ENCODE measurements at regions not wholly inside any gene's neighbourhood (a gene's known extent, or its start where the extent isn't known, plus 50 kb on each side); places are given as distances from the start of the nearest gene placed in this dataset.

DNA sequence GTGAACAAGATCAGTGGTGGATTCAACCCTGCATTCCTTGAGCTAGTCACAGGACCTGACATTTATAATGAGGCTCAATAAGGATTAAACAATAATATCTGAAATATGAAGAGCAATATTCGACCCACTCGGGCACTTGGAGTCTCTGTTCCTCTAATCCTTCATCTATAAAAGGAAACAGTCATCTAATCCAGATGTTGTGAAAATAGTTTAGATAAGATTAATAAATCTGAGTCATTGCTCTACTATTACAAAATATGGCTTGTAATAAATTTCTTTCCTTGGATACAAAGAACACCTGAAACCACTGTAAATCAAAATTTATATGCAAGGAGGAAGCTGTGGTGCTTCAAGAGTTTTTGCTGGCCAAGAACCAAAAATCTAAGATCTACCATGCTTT is 846.9 kb upstream of the ACVR2A start:
- H3K4me1 Mint-ChIP-seq (ENCODE audit: unreplicated experiment): no peaks in the 10 kb centered on the region
- H3K27me3 Mint-ChIP-seq (ENCODE audit: unreplicated experiment): peaks cover 7% of the 10 kb centered on the region
- H3K9me3 Mint-ChIP-seq (ENCODE audit: unreplicated experiment): no peaks in the 10 kb centered on the region
- TF ChIP-seq, protein P1, sequence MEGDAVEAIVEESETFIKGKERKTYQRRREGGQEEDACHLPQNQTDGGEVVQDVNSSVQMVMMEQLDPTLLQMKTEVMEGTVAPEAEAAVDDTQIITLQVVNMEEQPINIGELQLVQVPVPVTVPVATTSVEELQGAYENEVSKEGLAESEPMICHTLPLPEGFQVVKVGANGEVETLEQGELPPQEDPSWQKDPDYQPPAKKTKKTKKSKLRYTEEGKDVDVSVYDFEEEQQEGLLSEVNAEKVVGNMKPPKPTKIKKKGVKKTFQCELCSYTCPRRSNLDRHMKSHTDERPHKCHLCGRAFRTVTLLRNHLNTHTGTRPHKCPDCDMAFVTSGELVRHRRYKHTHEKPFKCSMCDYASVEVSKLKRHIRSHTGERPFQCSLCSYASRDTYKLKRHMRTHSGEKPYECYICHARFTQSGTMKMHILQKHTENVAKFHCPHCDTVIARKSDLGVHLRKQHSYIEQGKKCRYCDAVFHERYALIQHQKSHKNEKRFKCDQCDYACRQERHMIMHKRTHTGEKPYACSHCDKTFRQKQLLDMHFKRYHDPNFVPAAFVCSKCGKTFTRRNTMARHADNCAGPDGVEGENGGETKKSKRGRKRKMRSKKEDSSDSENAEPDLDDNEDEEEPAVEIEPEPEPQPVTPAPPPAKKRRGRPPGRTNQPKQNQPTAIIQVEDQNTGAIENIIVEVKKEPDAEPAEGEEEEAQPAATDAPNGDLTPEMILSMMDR (IDR thresholded peaks at IDR 0.05): no peak
- no peak overlapping the region for H3K4me3 Mint-ChIP-seq (ENCODE audit: unreplicated experiment)
- H3K27ac Mint-ChIP-seq (ENCODE audit: unreplicated experiment): no peak overlapping the region
- DNase-seq (ENCODE audit: extremely low spot score, unreplicated experiment): no peak
- no peaks in the 10 kb centered on the region for H3K36me3 Mint-ChIP-seq (ENCODE audit: unreplicated experiment)

DNA sequence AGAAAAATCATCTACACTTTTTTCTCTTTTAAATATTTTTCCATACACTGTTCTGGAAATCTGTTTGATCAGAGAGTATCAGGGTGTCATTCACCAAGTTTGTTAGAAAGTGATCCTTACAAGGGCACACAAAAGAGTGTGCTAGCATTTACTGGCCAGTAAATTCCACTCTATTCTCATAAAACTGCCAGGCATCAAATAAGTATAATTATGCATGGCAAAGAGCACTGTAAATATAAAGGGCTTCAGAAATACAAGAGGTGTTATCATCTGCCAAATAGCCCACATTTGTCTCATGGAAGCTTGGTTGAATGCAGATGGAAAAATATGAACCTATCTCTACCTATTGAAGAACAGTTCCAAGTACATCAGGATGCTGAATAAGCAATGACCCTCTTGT is 847.3 kb upstream of the ACVR2A start:
- H3K27me3 Mint-ChIP-seq (ENCODE audit: unreplicated experiment): peaks cover 7% of the 10 kb centered on the region
- no peak overlapping the region for H3K27ac Mint-ChIP-seq (ENCODE audit: unreplicated experiment)
- no peaks in the 10 kb centered on the region for H3K4me1 Mint-ChIP-seq (ENCODE audit: unreplicated experiment)
- no peak overlapping the region for H3K4me3 Mint-ChIP-seq (ENCODE audit: unreplicated experiment)
- no peaks in the 10 kb centered on the region for H3K9me3 Mint-ChIP-seq (ENCODE audit: unreplicated experiment)
- TF ChIP-seq, protein P1 (IDR thresholded peaks at IDR 0.05): no peak
- no peaks in the 10 kb centered on the region for H3K36me3 Mint-ChIP-seq (ENCODE audit: unreplicated experiment)
- no peak for DNase-seq (ENCODE audit: extremely low spot score, unreplicated experiment)

DNA sequence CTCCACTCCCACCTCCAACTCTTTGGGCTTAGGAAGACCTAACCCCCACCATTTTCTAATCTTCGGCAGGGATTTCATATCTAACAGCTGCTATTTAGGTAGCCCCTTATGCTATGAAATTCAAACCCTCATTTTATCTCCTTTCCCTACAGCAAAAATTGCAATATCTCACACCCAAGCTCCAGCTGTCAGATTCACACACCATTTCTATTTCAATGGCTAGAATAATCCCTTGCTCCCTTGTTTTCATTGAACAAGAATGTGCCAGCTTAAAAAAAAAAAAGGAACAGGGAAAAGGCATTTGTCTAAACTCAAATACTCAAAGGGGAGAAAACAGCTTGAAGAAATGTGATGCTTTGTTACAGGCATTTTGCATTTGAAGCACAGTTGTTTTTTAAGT is 850.6 kb upstream of the ACVR2A start:
- no peak overlapping the region for H3K4me3 Mint-ChIP-seq (ENCODE audit: unreplicated experiment)
- no peak overlapping the region for H3K27ac Mint-ChIP-seq (ENCODE audit: unreplicated experiment)
- no peaks in the 10 kb centered on the region for H3K9me3 Mint-ChIP-seq (ENCODE audit: unreplicated experiment)
- DNase-seq (ENCODE audit: extremely low spot score, unreplicated experiment): no peak
- no peaks in the 10 kb centered on the region for H3K27me3 Mint-ChIP-seq (ENCODE audit: unreplicated experiment)
- peaks cover 11% of the 10 kb centered on the region for H3K4me1 Mint-ChIP-seq (ENCODE audit: unreplicated experiment)
- TF ChIP-seq, protein P1 (IDR thresholded peaks at IDR 0.05): no peak
- H3K36me3 Mint-ChIP-seq (ENCODE audit: unreplicated experiment): no peaks in the 10 kb centered on the region

DNA sequence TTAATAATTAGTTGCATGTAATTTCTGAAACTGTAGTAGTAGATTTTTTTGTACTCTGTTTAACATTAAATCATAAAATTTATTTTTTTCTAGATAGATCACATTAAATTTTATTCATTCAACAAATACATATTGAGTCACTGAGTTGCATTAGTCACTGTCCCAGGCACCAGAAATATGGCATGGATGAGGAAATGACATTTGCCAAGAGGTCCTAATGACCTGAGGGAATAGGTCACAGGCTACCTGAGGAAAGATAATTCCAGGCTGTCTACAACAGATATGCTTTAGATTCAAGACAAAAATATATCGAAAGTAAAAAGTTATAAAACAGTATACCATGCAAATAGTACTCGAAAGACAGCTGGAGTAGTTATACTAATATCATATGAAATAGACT is 852.4 kb upstream of the ACVR2A start:
- Mint-ChIP-seq H3K4me1 (ENCODE audit: unreplicated experiment) (peaks cover 11% of the 10 kb centered on the region), H3K27ac (ENCODE audit: unreplicated experiment) (no peak overlapping the region), H3K4me3 (ENCODE audit: unreplicated experiment) (no peak overlapping the region), H3K27me3 (ENCODE audit: unreplicated experiment) (no peaks in the 10 kb centered on the region), H3K9me3 (ENCODE audit: unreplicated experiment) (no peaks in the 10 kb centered on the region), H3K36me3 (ENCODE audit: unreplicated experiment) (no peaks in the 10 kb centered on the region)
- TF ChIP-seq, protein P1 (IDR thresholded peaks at IDR 0.05): no peak
- no peak for DNase-seq (ENCODE audit: extremely low spot score, unreplicated experiment)

DNA sequence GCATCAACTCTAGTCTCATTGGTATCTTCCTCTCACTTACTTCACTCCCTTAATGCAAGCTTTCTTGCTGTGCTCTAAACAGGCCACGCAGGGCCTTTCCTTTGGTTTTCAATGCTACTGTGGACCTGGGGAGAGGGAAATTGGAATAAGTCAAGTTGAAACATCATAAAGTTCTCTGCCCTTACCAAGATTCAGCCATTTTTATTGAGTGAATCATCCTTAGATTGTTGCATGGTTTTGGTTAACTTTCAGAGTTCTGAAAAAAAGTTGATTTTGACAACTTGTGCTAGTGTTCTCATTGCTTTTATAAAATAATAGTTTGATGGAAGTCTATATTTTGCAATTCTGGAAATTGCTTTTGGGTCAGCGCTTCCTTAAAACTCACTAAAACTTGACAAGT is 852.8 kb upstream of the ACVR2A start:
- TF ChIP-seq, protein P1 (IDR thresholded peaks at IDR 0.05): no peak
- no peaks in the 10 kb centered on the region for H3K9me3 Mint-ChIP-seq (ENCODE audit: unreplicated experiment)
- no peaks in the 10 kb centered on the region for H3K36me3 Mint-ChIP-seq (ENCODE audit: unreplicated experiment)
- H3K4me3 Mint-ChIP-seq (ENCODE audit: unreplicated experiment): no peak overlapping the region
- no peaks in the 10 kb centered on the region for H3K27me3 Mint-ChIP-seq (ENCODE audit: unreplicated experiment)
- no peak for DNase-seq (ENCODE audit: extremely low spot score, unreplicated experiment)
- H3K4me1 Mint-ChIP-seq (ENCODE audit: unreplicated experiment): peaks cover 11% of the 10 kb centered on the region
- H3K27ac Mint-ChIP-seq (ENCODE audit: unreplicated experiment): no peak overlapping the region

Measured in osteocyte (in vitro differentiated cells).